SK-N-SH (cell line): ENCODE measurements at regions not wholly inside any gene's neighbourhood (a gene's known extent, or its start where the extent isn't known, plus 50 kb on each side); places are given as distances from the start of the nearest gene placed in this dataset.

Experiments used
- CTCF ChIA-PET: fragments of 300-600, 350-600 bp; formaldehyde crosslinking; extraction: SDS; loops from one replicate; lab custom pipeline; 2021; lab: Yijun Ruan, JAX
- POLR2A ChIA-PET: fragments of 350-600 bp; sonication (Branson Sonifier 250); formaldehyde crosslinking; extraction: SDS; loops from one replicate; lab custom pipeline; 2020; ENCODE audit warnings: antibody characterized with exemption, inconsistent platforms; lab: Yijun Ruan, JAX
- DNase-seq: peaks from one replicate; pipeline ENCODE4 v3.0.0; 2012
- H2AFZ ChIP-seq: fragments of 200-600 bp; sonication (generic); 2 replicates; pipeline ENCODE4 v1.8.1; 2016; ENCODE audit warnings: antibody characterized with exemption, mild to moderate bottlenecking, low read depth
- H3F3A ChIP-seq: fragments of 200-600 bp; sonication (generic); replicated peaks from 2 replicates; pipeline ENCODE3; 2016; ENCODE audit warnings: antibody characterized with exemption, mild to moderate bottlenecking; ENCODE audit not compliant: insufficient read depth
- H3K27ac ChIP-seq, 2 experiments: fragments of 200-500 bp in 1 of 2; fragments of 200-600 bp in 1 of 2; sonication (Bioruptor generic) in 1 of 2; sonication (generic), shearing (Covaris generic) in 1 of 2; 2 replicates each; pipeline versions ENCODE4 v1.5.1 to v1.6.1; 2014 to 2016; ENCODE audit warnings: low read depth in 2 of 2, inconsistent platforms in 1 of 2, low read length in 1 of 2, mild to moderate bottlenecking in 1 of 2, mixed read lengths in 1 of 2
- H3K27me3 ChIP-seq: fragments of 200-600 bp; sonication (generic), shearing (Covaris generic); 2 replicates; pipeline ENCODE4 v1.6.1; 2016; ENCODE audit warnings: mixed run types; ENCODE audit not compliant: insufficient read depth
- H3K36me3 ChIP-seq, 2 experiments: fragments of 200-500 bp in 1 of 2; fragments of 200-600 bp in 1 of 2; sonication (Bioruptor generic) in 1 of 2; sonication (generic) in 1 of 2; replicated peaks in 1 of 2; 2 replicates each; pipeline versions ENCODE3 to v1.5.1; 2014 to 2016; ENCODE audit warnings: low read length in 1 of 2, mild to moderate bottlenecking in 1 of 2; ENCODE audit not compliant: insufficient read depth in 2 of 2, control insufficient read depth in 1 of 2
- H3K4me1 ChIP-seq, 2 experiments: fragments of 200-500 bp in 1 of 2; fragments of 200-600 bp in 1 of 2; sonication (Bioruptor generic) in 1 of 2; sonication (generic), shearing (Covaris generic) in 1 of 2; 2 replicates each; pipeline versions ENCODE4 v1.5.1 to v1.6.1; 2014 to 2016; ENCODE audit warnings: low read depth in 1 of 2, low read length in 1 of 2, mixed run types in 1 of 2; ENCODE audit not compliant: insufficient read depth in 2 of 2, control insufficient read depth in 1 of 2
- H3K4me2 ChIP-seq: fragments of 200-600 bp; sonication (generic), shearing (Covaris generic); 2 replicates; pipeline ENCODE4 v1.6.1; 2017; ENCODE audit warnings: mixed run types
- H3K4me3 ChIP-seq, 2 experiments: fragments of 200-500 bp in 1 of 2; fragments of 200-600 bp in 1 of 2; sonication (Bioruptor generic) in 1 of 2; sonication (generic), shearing (Covaris generic) in 1 of 2; 2 replicates each; pipeline versions ENCODE4 v1.5.1 to v1.8.1; 2014 to 2016; ENCODE audit warnings: low read depth in 2 of 2, inconsistent platforms in 1 of 2, low read length in 1 of 2, mild to moderate bottlenecking in 1 of 2, mixed read lengths in 1 of 2, moderate library complexity in 1 of 2
- H3K79me2 ChIP-seq: fragments of 200-600 bp; sonication (generic); 2 replicates; pipeline ENCODE4 v1.8.1; 2017; ENCODE audit warnings: mild to moderate bottlenecking; ENCODE audit not compliant: insufficient read depth
- H3K9ac ChIP-seq: fragments of 200-600 bp; sonication (generic); 2 replicates; pipeline ENCODE4 v1.6.1; 2017; ENCODE audit warnings: mixed run types
- H3K9me2 ChIP-seq: fragments of 200-600 bp; sonication (generic); 2 replicates; pipeline ENCODE4 v1.6.1; 2017; ENCODE audit warnings: mixed run types
- H3K9me3 ChIP-seq: fragments of 200-600 bp; sonication (generic); 2 replicates; pipeline ENCODE4 v1.6.1; 2017; ENCODE audit warnings: mixed run types, mild to moderate bottlenecking, moderate library complexity
- H4K20me1 ChIP-seq: fragments of 200-600 bp; sonication (generic); 2 replicates; pipeline ENCODE4 v1.6.1; 2017; ENCODE audit warnings: mild to moderate bottlenecking, mixed run types; ENCODE audit not compliant: insufficient read depth
- CHD2 ChIP-seq: fragments of 150-350 bp; IDR thresholded peaks from 2 replicates; pipeline ENCODE4 v1.6.1; 2018; ENCODE audit warnings: low read length; ENCODE audit not compliant: partially characterized antibody
- CTCF ChIP-seq: fragments of 200-600 bp; sonication (generic); IDR thresholded peaks from 2 replicates; pipeline ENCODE4 v1.6.1; 2017; ENCODE audit warnings: antibody characterized with exemption, mild to moderate bottlenecking, moderate library complexity
- FOSL2 ChIP-seq: IDR thresholded peaks from 2 replicates; pipeline ENCODE4 v1.4.0; 2012; ENCODE audit warnings: low read depth, mild to moderate bottlenecking, moderate library complexity, borderline replicate concordance
- FOXM1 ChIP-seq: IDR thresholded peaks from 2 replicates; pipeline ENCODE4 v1.4.0; 2012; ENCODE audit warnings: low read depth, mild to moderate bottlenecking
- GABPA ChIP-seq: IDR thresholded peaks from 2 replicates; pipeline ENCODE4 v1.4.0; 2012; ENCODE audit warnings: low read depth, mild to moderate bottlenecking
- IRF3 ChIP-seq: fragments of 150-350 bp; IDR thresholded peaks from 2 replicates; pipeline ENCODE4 v1.6.1; 2016; ENCODE audit warnings: mild to moderate bottlenecking, low read depth, low read length
- JUND ChIP-seq: IDR thresholded peaks from 2 replicates; pipeline ENCODE4 v1.4.0; 2012
- MXI1 ChIP-seq: IDR thresholded peaks from 2 replicates; pipeline ENCODE4 v1.6.1; 2012; ENCODE audit warnings: mild to moderate bottlenecking, low read depth, low read length, improper control_type of control experiment
- NFIC ChIP-seq: IDR thresholded peaks from 2 replicates; pipeline ENCODE4 v1.4.0; 2012; ENCODE audit warnings: borderline replicate concordance
- POLR2AphosphoS5 ChIP-seq: IDR thresholded peaks from 2 replicates; pipeline ENCODE4 v1.6.1; 2012; ENCODE audit warnings: low read depth, low read length
- RAD21 ChIP-seq: IDR thresholded peaks from 2 replicates; pipeline ENCODE4 v1.6.1; 2012; ENCODE audit warnings: mild to moderate bottlenecking, low read length
- RCOR1 ChIP-seq: fragments of 150-350 bp; IDR thresholded peaks from 2 replicates; pipeline ENCODE4 v1.6.1; 2017; ENCODE audit warnings: antibody characterized with exemption, low read length
- REST ChIP-seq: IDR thresholded peaks from 2 replicates; pipeline ENCODE4 v1.6.1; 2012; ENCODE audit warnings: mild to moderate bottlenecking, low read depth, low read length, moderate library complexity
- RFX5 ChIP-seq: IDR thresholded peaks from 2 replicates; pipeline ENCODE4 v1.6.1; 2012; ENCODE audit warnings: mild to moderate bottlenecking, improper control_type of control experiment, low read length
- SIN3A ChIP-seq: IDR thresholded peaks from 2 replicates; pipeline ENCODE4 v1.6.1; 2012; ENCODE audit warnings: low read depth, mild to moderate bottlenecking, low read length, moderate library complexity, borderline replicate concordance
- TAF1 ChIP-seq: IDR thresholded peaks from 2 replicates; pipeline ENCODE4 v1.6.1; 2012; ENCODE audit warnings: low read depth, mild to moderate bottlenecking, low read length, moderate library complexity, borderline replicate concordance
- TCF12 ChIP-seq: IDR thresholded peaks from 2 replicates; pipeline ENCODE4 v1.4.0; 2012
- TEAD4 ChIP-seq: IDR thresholded peaks from 2 replicates; pipeline ENCODE4 v1.4.0; 2012; ENCODE audit warnings: mild to moderate bottlenecking, borderline replicate concordance; ENCODE audit not compliant: insufficient read depth
- USF1 ChIP-seq: IDR thresholded peaks from 2 replicates; pipeline ENCODE4 v1.4.0; 2012; ENCODE audit warnings: low read depth, borderline replicate concordance
- YY1 ChIP-seq: IDR thresholded peaks from 2 replicates; pipeline ENCODE4 v1.4.0; 2012; ENCODE audit warnings: low read depth, mild to moderate bottlenecking
- WGBS: methylation state at CpG from one replicate; pipeline ENCODE4 v1.1.6; 2017; ENCODE audit warnings: low lambda C conversion rate; 5-methylcytosine and 5-hydroxymethylcytosine counted together

- ChIA-PET POLR2A (no interaction called here), CTCF (no interaction called here)
- Histone ChIP-seq H3K27me3 (no peaks in the 10 kb centered on the region), H3K27ac (no peak overlapping the region), H3K4me2 (no peak overlapping the region), H4K20me1 (no peaks in the 10 kb centered on the region), H3K79me2 (no peaks in the 10 kb centered on the region), H3K9me2 (no peaks in the 10 kb centered on the region), H3K36me3 (no peaks in the 10 kb centered on the region), H3K9ac (no peak overlapping the region), H3K9me3 (no peaks in the 10 kb centered on the region), H3F3A (no peaks in the 10 kb centered on the region), H3K4me3 (no peak overlapping the region), H3K4me1 (no peaks in the 10 kb centered on the region), H2AFZ (no peak overlapping the region)
- no peak for TF ChIP-seq RFX5
- TF ChIP-seq IRF3 = no peak
- TF ChIP-seq CTCF = no peak
- no peak for TF ChIP-seq RAD21
- no peak for TF ChIP-seq YY1
- no peak for TF ChIP-seq POLR2AphosphoS5
- no peak for TF ChIP-seq USF1
- TF ChIP-seq FOXM1 = no peak
- TF ChIP-seq TCF12 = no peak
- no peak for TF ChIP-seq MXI1
- TF ChIP-seq TEAD4 = no peak
- no peak for TF ChIP-seq JUND
- TF ChIP-seq FOSL2 = no peak
- TF ChIP-seq NFIC = no peak
- TF ChIP-seq CHD2 = no peak
- TF ChIP-seq TAF1 = no peak
- TF ChIP-seq GABPA = no peak
- no peak for TF ChIP-seq SIN3A
- TF ChIP-seq RCOR1 = no peak
- no peak for TF ChIP-seq REST
- 41% methylated on average over 2 of the region's 2 CpGs for WGBS
- DNase-seq = no peak
Measured at GRCh38 chr5:153400931-153401330, 89.5 kb upstream of the GRIA1 start.
